K562 (cell line): ENCODE measurements at regions not wholly inside any gene's neighbourhood (a gene's known extent, or its start where the extent isn't known, plus 50 kb on each side); places are given as distances from the start of the nearest gene placed in this dataset.

Experiments
- ATAC-seq: fragments of 200-7000 bp; cut with Tn5 transposase; 3 replicates; pipeline ENCODE4 v1.9.1; 2020; ENCODE audit warnings: moderate library complexity
- BruUV-seq: library from RNA; stranded (reverse); fragments of 400-500 nt; replicated peaks from 2 replicates; lab custom pipeline; 2021; lab: Mats Ljungman, UMichigan
- CTCF ChIA-PET: fragments of 300-600 bp; formaldehyde crosslinking; extraction: SDS; loops from one replicate; lab custom pipeline; 2021; ENCODE audit warnings: low intra/inter-chr PET ratio; lab: Yijun Ruan, JAX
- POLR2A ChIA-PET: fragments of 300-600, 350-650 bp; sonication (Branson Sonifier 250); formaldehyde crosslinking; extraction: SDS; loops from one replicate; lab custom pipeline; 2021; ENCODE audit warnings: antibody characterized with exemption, inconsistent platforms; lab: Yijun Ruan, JAX
- DNase-seq, 4 experiments: peaks; one replicate each; pipeline versions ENCODE4 v3.0.0 to v3.0.0-alpha.2; 2011 to 2018; ENCODE audit warnings: low spot score in 3 of 4, mixed read lengths in 3 of 4; ENCODE audit errors: extremely low read depth in 1 of 4
- FAIRE-seq: peaks from 2 replicates; lab custom pipeline; 2011; peaks lifted over from hg19 to GRCh38; lab: Jason Lieb, UNC
- H2AFZ ChIP-seq: 2 replicates; pipeline ENCODE4 v1.6.0; 2011; ENCODE audit warnings: low read depth, low read length, control low read depth, inconsistent platforms
- H3K27ac ChIP-seq: fragments of 200-600 bp; 3 replicates; pipeline ENCODE4 v1.8.0; 2011; ENCODE audit warnings: low read depth, mild to moderate bottlenecking, control low read depth, inconsistent platforms, low read length, moderate library complexity, mixed read lengths; ENCODE audit errors: extremely low read depth
- H3K27me3 ChIP-seq, 2 experiments: fragments of 300-600 bp in 1 of 2; 2 replicates in 1 of 2; 3 replicates in 1 of 2; pipeline versions ENCODE4 v1.6.0 to v1.8.0; 2011; ENCODE audit warnings: inconsistent platforms in 2 of 2, low read length in 2 of 2, mild to moderate bottlenecking in 1 of 2, mixed read lengths in 1 of 2, moderate library complexity in 1 of 2; ENCODE audit not compliant: control insufficient read depth in 2 of 2, insufficient read depth in 2 of 2
- H3K36me3 ChIP-seq: fragments of 300-600 bp; 3 replicates; pipeline ENCODE4 v1.8.0; 2011; ENCODE audit warnings: mild to moderate bottlenecking, low read length, inconsistent platforms; ENCODE audit not compliant: control insufficient read depth, insufficient read depth
- H3K4me1 ChIP-seq, 2 experiments: fragments of 200-600 bp in 1 of 2; replicated peaks in 1 of 2; 2 replicates in 1 of 2; 3 replicates in 1 of 2; pipeline versions ENCODE4 v1.5.1 to v1.8.0; 2011; ENCODE audit warnings: inconsistent platforms in 2 of 2, low read length in 2 of 2, mild to moderate bottlenecking in 1 of 2, mixed read lengths in 1 of 2, moderate library complexity in 1 of 2; ENCODE audit not compliant: control insufficient read depth in 2 of 2, insufficient read depth in 2 of 2
- H3K4me2 ChIP-seq: 2 replicates; pipeline ENCODE4 v1.6.1; 2011; ENCODE audit warnings: low read length, control low read depth, inconsistent platforms, mixed read lengths; ENCODE audit not compliant: insufficient read depth
- H3K4me3 ChIP-seq: fragments of 200-600 bp; sonication (generic), shearing (Covaris generic); 2 replicates; pipeline ENCODE4 v1.5.1; 2016; ENCODE audit warnings: control low read depth, inconsistent platforms
- H3K79me2 ChIP-seq: fragments of 200-600 bp; 3 replicates; pipeline ENCODE4 v1.8.0; 2011; ENCODE audit warnings: low read length, inconsistent platforms; ENCODE audit not compliant: control insufficient read depth, insufficient read depth
- H3K9ac ChIP-seq, 2 experiments: 2 replicates each; pipeline versions ENCODE4 v1.6.0 to v1.6.1; 2011; ENCODE audit warnings: low read depth in 2 of 2, low read length in 2 of 2, control low read depth in 1 of 2, inconsistent platforms in 1 of 2, mild to moderate bottlenecking in 1 of 2, mixed read lengths in 1 of 2; ENCODE audit not compliant: insufficient read depth in 1 of 2
- H3K9me1 ChIP-seq: one replicate; pipeline ENCODE4 v1.6.0; 2011; ENCODE audit warnings: inconsistent platforms, mild to moderate bottlenecking, low read length, moderate library complexity; ENCODE audit not compliant: control insufficient read depth, insufficient read depth
- H3K9me3 ChIP-seq: replicated peaks from 2 replicates; pipeline ENCODE4 v1.5.1; 2011; ENCODE audit warnings: low read depth, low read length, inconsistent platforms; ENCODE audit not compliant: control insufficient read depth, insufficient read depth
- H4K20me1 ChIP-seq: replicated peaks from 2 replicates; pipeline ENCODE4 v1.6.1; 2011; ENCODE audit warnings: low read length, inconsistent platforms, mixed read lengths; ENCODE audit not compliant: control insufficient read depth, insufficient read depth
- KDM2B ChIP-seq: fragments of 250-450 bp; sonication (Bioruptor Pico); IDR thresholded peaks from 2 replicates; pipeline ENCODE4 v1.8.0; 2021; ENCODE audit warnings: mild to moderate bottlenecking, moderate library complexity
- MIER1 ChIP-seq: fragments of 450-650 bp; IDR thresholded peaks from 2 replicates; pipeline ENCODE4 v1.6.1; 2016; ENCODE audit warnings: antibody characterized with exemption, mild to moderate bottlenecking, low read depth
- MLX ChIP-seq, 2 experiments: fragments of 450-650 bp in 1 of 2; sonication (generic) in 1 of 2; formaldehyde crosslinking; conservative IDR thresholded peaks; 2 replicates each; pipeline versions ENCODE4 v1.4.0 to v1.8.1; 2020 to 2022; ENCODE audit warnings: mild to moderate bottlenecking in 1 of 2, missing genetic modification reagents in 1 of 2
- MTA2 ChIP-seq: fragments of 450-650 bp; IDR thresholded peaks from 2 replicates; pipeline ENCODE4 v1.6.1; 2016; ENCODE audit warnings: low read depth
- MYBL2 ChIP-seq, 2 experiments: fragments of 450-650 bp in 1 of 2; sonication (generic) in 1 of 2; formaldehyde crosslinking in 1 of 2; IDR thresholded peaks; 2 replicates each; pipeline versions ENCODE4 v1.6.1 to v1.8.1; 2017 to 2022; ENCODE audit warnings: borderline replicate concordance in 1 of 2, inconsistent platforms in 1 of 2, low read depth in 1 of 2, mild to moderate bottlenecking in 1 of 2, missing genetic modification reagents in 1 of 2, moderate library complexity in 1 of 2
- RBFOX2 ChIP-seq: fragments of 200-400 bp; formaldehyde crosslinking; IDR thresholded peaks from 2 replicates; pipeline ENCODE4 v1.6.1; 2017; ENCODE audit warnings: low read depth, mild to moderate bottlenecking, low read length, moderate library complexity
- SMARCB1 ChIP-seq: IDR thresholded peaks from 2 replicates; pipeline ENCODE4 v1.6.1; 2011; ENCODE audit warnings: improper control_type of control experiment, low read depth; ENCODE audit not compliant: insufficient read length
- SREBF2 ChIP-seq: sonication (generic); formaldehyde crosslinking; IDR thresholded peaks from 2 replicates; pipeline ENCODE4 v1.4.0; 2020; ENCODE audit warnings: mild to moderate bottlenecking, missing genetic modification reagents
- STAT5B ChIP-seq: fragments of 250-450 bp; sonication (Bioruptor Pico); IDR thresholded peaks from 2 replicates; pipeline ENCODE4 v1.8.0; 2021; ENCODE audit warnings: mild to moderate bottlenecking, inconsistent platforms
- TEAD4 ChIP-seq, 2 experiments: sonication (generic) in 1 of 2; formaldehyde crosslinking in 1 of 2; IDR thresholded peaks; 2 replicates each; pipeline versions ENCODE4 v1.6.1 to v1.8.0; 2012 to 2022; ENCODE audit warnings: borderline replicate concordance in 1 of 2, inconsistent platforms in 1 of 2, low read length in 1 of 2, mild to moderate bottlenecking in 1 of 2, missing genetic modification reagents in 1 of 2
- U2AF1 ChIP-seq: fragments of 200-400 bp; formaldehyde crosslinking; optimal IDR thresholded peaks from 2 replicates; pipeline ENCODE3; 2017; ENCODE audit warnings: mild to moderate bottlenecking, low read depth, low read length, moderate library complexity
- ZBTB12 ChIP-seq: fragments of 250-450 bp; sonication (Bioruptor Pico); IDR thresholded peaks from 2 replicates; pipeline ENCODE4 v1.4.0; 2020
- ZHX1 ChIP-seq: fragments of 150-350 bp; conservative IDR thresholded peaks from 2 replicates; pipeline ENCODE4 v1.6.1; 2014; ENCODE audit warnings: low read length
- ZNF431 ChIP-seq: sonication (generic); formaldehyde crosslinking; IDR thresholded peaks from 2 replicates; pipeline ENCODE4 v1.8.0; 2022; ENCODE audit warnings: mild to moderate bottlenecking, missing genetic modification reagents
- ZNF639 ChIP-seq, 2 experiments: fragments of 200-800 bp in 1 of 2; sonication (Bioruptor generic) in 1 of 2; sonication (generic) in 1 of 2; formaldehyde crosslinking in 1 of 2; IDR thresholded peaks in 1 of 2; conservative IDR thresholded peaks in 1 of 2; 2 replicates each; pipeline versions ENCODE4 v1.5.0 to v1.6.1; 2016 to 2020; ENCODE audit warnings: missing compliant biosample characterization in 1 of 2, missing genetic modification characterization in 1 of 2, missing genetic modification reagents in 1 of 2
- in situ Hi-C: fragments of 300-500 bp; cut with MboI; formaldehyde crosslinking; loops from 4 replicates; pipeline ENCODE4 v1.15.0; 2018; ENCODE audit warnings: inconsistent platforms, mixed read lengths
- intact Hi-C: fragments of 100-400 bp; cut with micrococcal nuclease; formaldehyde crosslinking; loops from 2 replicates; pipeline ENCODE4 v1.14.2; 2022

DNA sequence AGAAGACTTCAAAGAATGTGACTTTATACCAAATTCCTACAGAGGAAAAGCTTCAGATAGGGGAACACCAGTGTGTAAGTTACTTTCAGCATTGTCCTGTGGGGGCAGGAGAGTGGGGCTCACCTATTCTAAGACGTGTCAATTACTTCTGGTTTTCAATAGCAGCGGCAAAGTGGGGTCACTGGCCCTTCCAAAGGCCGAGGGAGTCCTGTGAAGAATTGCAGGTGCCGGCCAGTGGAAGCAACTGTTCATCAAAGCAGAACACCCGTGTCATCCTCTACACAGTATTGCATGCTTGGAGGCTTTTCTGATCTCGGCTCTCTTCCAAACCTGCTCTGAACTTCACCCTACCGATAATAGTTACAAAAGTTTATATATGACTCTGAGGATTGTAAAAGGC is 1176.5 kb upstream of the TMEFF2 start (continued):
- no peak for TF ChIP-seq ZHX1

DNA sequence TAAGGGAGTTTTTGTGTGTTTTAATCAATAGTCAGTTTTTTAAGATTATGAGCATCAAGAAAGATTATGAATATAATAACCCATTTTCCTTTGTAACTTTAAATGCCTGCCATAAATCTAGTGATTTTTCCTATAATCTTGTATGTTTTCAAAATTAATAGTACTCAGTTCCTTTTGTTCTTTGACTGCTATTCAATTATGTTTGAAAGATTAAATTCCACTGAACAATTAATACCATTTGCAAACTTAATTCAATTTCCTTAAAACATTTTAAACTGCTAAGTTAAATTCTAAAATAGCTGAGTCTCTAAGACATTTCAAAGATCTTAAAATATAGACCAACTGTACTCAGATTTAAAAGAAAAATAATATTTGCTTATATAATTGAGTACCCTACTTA is 1173.9 kb upstream of the TMEFF2 start:
- Histone ChIP-seq H3K4me1 (no peaks in the 10 kb centered on the region), H2AFZ (no peak overlapping the region), H3K9me3 (no peaks in the 10 kb centered on the region), H3K27ac (no peak overlapping the region), H3K36me3 (no peaks in the 10 kb centered on the region), H3K4me3 (no peak overlapping the region), H3K9me1 (no peaks in the 10 kb centered on the region), H3K4me2 (no peak overlapping the region), H4K20me1 (no peaks in the 10 kb centered on the region), H3K9ac (no peak overlapping the region), H3K79me2 (no peaks in the 10 kb centered on the region), H3K27me3 (no peaks in the 10 kb centered on the region)
- ChIA-PET POLR2A (no interaction called here), CTCF (no interaction called here)
- BruUV-seq: no TSS peak
- no peak for FAIRE-seq
- no peak for DNase-seq
- intact Hi-C loops (no loop called here), in situ Hi-C loops (no loop called here)
- ATAC-seq: no peak
- TF ChIP-seq SREBF2 (CRISPR knock-in tag) (no peak), STAT5B (CRISPR knock-in tag) (no peak), TEAD4 (IDR thresholded peaks at IDR 0.05; ENCODE audit: low read length) (no peak), TEAD4 (CRISPR knock-in tag; IDR thresholded peaks at IDR 0.05; ENCODE audit: borderline replicate concordance) (no peak), RBFOX2 (no peak), ZNF431 (CRISPR knock-in tag) (no peak), MIER1 (no peak), KDM2B (no peak), MTA2 (no peak), ZNF639 (CRISPR knock-in tag; conservative IDR thresholded peaks at IDR 0.05 in 1 of 2, IDR thresholded peaks at IDR 0.05 in 1 of 2) (no peak), MYBL2 (IDR thresholded peaks at IDR 0.05; ENCODE audit: low read depth) (no peak), MYBL2 (CRISPR knock-in tag; IDR thresholded peaks at IDR 0.05; ENCODE audit: borderline replicate concordance) (no peak), MLX (CRISPR knock-in tag; conservative IDR thresholded peaks at IDR 0.05) (no peak), ZBTB12 (CRISPR knock-in tag) (no peak), SMARCB1 (no peak), U2AF1 (no peak)
